Breast epithelium (tissue), 3 donors: ENCODE measurements at regions not wholly inside any gene's neighbourhood (a gene's known extent, or its start where the extent isn't known, plus 50 kb on each side); places are given as distances from the start of the nearest gene placed in this dataset.

Experiments used
- CTCF ChIP-seq, 3 donors: fragments of 450-650 bp; IDR thresholded peaks; one replicate each; pipeline ENCODE4 v1.5.1; 2016 to 2017; ENCODE audit warnings: antibody characterized with exemption in 3 of 3, mild to moderate bottlenecking in 3 of 3, moderate library complexity in 3 of 3
- POLR2A ChIP-seq: fragments of 450-650 bp; IDR thresholded peaks from one replicate; pipeline ENCODE4 v1.6.1; 2016; ENCODE audit warnings: antibody characterized with exemption, mild to moderate bottlenecking, moderate library complexity

- TF ChIP-seq CTCF (IDR thresholded peaks at IDR 0.05) (no peak), POLR2A (no peak)
These were observed 109.4 kb upstream of the NOVA1 start for GRCh38 chr14:26707234-26707633.
